OCI-LY3 (cell line): ENCODE measurements at regions not wholly inside any gene's neighbourhood (a gene's known extent, or its start where the extent isn't known, plus 50 kb on each side); places are given as distances from the start of the nearest gene placed in this dataset.

ENCODE experiments used
- H2AFZ ChIP-seq: fragments of 200-600, 300-600 bp; shearing (Covaris generic); 2 replicates; pipeline ENCODE4 v1.6.0; 2014; ENCODE audit warnings: antibody characterized with exemption, low read depth, low read length
- H3K27ac ChIP-seq: fragments of 200-600, 300-600 bp; sonication (generic); 2 replicates; pipeline ENCODE4 v1.5.1; 2014; ENCODE audit warnings: mild to moderate bottlenecking, low read length, moderate library complexity, mixed read lengths
- H3K27me3 ChIP-seq: fragments of 200-600, 300-600 bp; sonication (generic); 2 replicates; pipeline ENCODE4 v1.6.1; 2014; ENCODE audit warnings: low read depth, low read length, mixed read lengths
- H3K36me3 ChIP-seq: fragments of 200-600, 300-600 bp; sonication (generic); replicated peaks from 2 replicates; pipeline ENCODE3; 2014; ENCODE audit warnings: low read depth, low read length, mixed read lengths
- H3K4me1 ChIP-seq: fragments of 300-600, 200-600 bp; sonication (generic); 2 replicates; pipeline ENCODE4 v1.6.1; 2014; ENCODE audit warnings: low read length, mixed read lengths
- H3K4me2 ChIP-seq: fragments of 200-600, 300-600 bp; sonication (generic); 2 replicates; pipeline ENCODE4 v1.6.1; 2014; ENCODE audit warnings: low read length, mixed read lengths
- H3K4me3 ChIP-seq: fragments of 300-600, 200-600 bp; sonication (generic); 2 replicates; pipeline ENCODE4 v1.5.1; 2014; ENCODE audit warnings: antibody characterized with exemption, mild to moderate bottlenecking, low read length, moderate library complexity
- H3K79me2 ChIP-seq: fragments of 300-600, 200-600 bp; shearing (Covaris generic); 2 replicates; pipeline ENCODE4 v1.6.1; 2014; ENCODE audit warnings: mild to moderate bottlenecking, low read length, mixed read lengths
- H3K9ac ChIP-seq: fragments of 300-600, 200-600 bp; shearing (Covaris generic); 2 replicates; pipeline ENCODE4 v1.6.0; 2014; ENCODE audit warnings: mild to moderate bottlenecking, low read length, moderate library complexity
- H3K9me3 ChIP-seq: fragments of 200-600, 300-600 bp; shearing (Covaris generic); 2 replicates; pipeline ENCODE4 v1.6.1; 2014; ENCODE audit warnings: low read length, mixed read lengths; ENCODE audit not compliant: insufficient read depth
- H4K20me1 ChIP-seq: fragments of 200-600, 300-600 bp; sonication (generic); 2 replicates; pipeline ENCODE4 v1.6.1; 2016; ENCODE audit warnings: low read length, mixed read lengths; ENCODE audit not compliant: insufficient read depth
- EZH2phosphoT487 ChIP-seq: fragments of 200-600 bp; shearing (Covaris generic); IDR thresholded peaks from 2 replicates; pipeline ENCODE4 v1.6.1; 2018; ENCODE audit warnings: antibody characterized with exemption, mixed run types, low read depth
- TF ChIP-seq, protein P1 (sequence below): fragments of 200-600, 300-600 bp; sonication (generic); IDR thresholded peaks from 2 replicates; pipeline ENCODE4 v1.5.1; 2014; ENCODE audit warnings: antibody characterized with exemption, low read length, low read depth

DNA sequence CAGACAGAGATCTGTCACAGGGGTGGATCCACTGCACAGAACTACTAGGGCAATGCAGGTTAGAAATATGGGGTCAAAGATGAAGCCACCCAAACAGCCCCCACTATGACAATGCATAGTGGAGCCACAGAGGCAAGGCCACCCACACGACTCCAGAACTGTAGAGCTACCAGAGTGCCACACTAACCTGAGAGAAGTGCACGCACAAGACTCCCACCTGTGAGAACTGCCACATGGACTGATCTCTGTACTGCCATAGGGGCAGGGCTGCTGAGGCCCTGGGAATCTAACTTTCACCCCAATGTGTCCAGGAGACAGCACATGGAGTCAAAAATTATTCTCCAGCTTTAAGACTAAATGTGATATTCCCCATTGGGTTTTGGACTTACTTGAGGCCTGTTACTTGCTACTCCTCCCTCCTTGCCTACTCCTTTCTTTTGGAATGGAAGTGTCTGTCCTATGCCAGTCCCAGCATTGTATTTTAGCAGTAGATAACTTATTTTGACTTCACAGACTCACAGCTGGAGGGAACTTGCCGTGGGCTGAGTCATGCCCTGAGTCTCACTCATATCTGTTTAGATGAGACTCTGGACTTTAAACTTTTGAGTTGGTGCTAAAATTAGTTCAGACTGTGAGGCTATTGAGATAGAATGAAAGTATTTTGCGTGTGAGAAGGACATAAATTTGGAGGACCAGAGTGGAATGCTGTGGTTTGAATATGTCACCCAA is 853.3 kb downstream of the MAT2B start:
- Histone ChIP-seq H3K4me2 (no peak overlapping the region), H3K4me3 (no peak overlapping the region), H3K27me3 (no peaks in the 10 kb centered on the region), H2AFZ (no peak overlapping the region), H3K4me1 (no peaks in the 10 kb centered on the region), H3K9ac (no peak overlapping the region), H3K9me3 (no peaks in the 10 kb centered on the region), H3K36me3 (no peaks in the 10 kb centered on the region), H3K27ac (no peak overlapping the region), H4K20me1 (no peaks in the 10 kb centered on the region), H3K79me2 (no peaks in the 10 kb centered on the region)
- TF ChIP-seq EZH2phosphoT487, result no peak
- TF ChIP-seq, protein P1, sequence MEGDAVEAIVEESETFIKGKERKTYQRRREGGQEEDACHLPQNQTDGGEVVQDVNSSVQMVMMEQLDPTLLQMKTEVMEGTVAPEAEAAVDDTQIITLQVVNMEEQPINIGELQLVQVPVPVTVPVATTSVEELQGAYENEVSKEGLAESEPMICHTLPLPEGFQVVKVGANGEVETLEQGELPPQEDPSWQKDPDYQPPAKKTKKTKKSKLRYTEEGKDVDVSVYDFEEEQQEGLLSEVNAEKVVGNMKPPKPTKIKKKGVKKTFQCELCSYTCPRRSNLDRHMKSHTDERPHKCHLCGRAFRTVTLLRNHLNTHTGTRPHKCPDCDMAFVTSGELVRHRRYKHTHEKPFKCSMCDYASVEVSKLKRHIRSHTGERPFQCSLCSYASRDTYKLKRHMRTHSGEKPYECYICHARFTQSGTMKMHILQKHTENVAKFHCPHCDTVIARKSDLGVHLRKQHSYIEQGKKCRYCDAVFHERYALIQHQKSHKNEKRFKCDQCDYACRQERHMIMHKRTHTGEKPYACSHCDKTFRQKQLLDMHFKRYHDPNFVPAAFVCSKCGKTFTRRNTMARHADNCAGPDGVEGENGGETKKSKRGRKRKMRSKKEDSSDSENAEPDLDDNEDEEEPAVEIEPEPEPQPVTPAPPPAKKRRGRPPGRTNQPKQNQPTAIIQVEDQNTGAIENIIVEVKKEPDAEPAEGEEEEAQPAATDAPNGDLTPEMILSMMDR, result no peak

DNA sequence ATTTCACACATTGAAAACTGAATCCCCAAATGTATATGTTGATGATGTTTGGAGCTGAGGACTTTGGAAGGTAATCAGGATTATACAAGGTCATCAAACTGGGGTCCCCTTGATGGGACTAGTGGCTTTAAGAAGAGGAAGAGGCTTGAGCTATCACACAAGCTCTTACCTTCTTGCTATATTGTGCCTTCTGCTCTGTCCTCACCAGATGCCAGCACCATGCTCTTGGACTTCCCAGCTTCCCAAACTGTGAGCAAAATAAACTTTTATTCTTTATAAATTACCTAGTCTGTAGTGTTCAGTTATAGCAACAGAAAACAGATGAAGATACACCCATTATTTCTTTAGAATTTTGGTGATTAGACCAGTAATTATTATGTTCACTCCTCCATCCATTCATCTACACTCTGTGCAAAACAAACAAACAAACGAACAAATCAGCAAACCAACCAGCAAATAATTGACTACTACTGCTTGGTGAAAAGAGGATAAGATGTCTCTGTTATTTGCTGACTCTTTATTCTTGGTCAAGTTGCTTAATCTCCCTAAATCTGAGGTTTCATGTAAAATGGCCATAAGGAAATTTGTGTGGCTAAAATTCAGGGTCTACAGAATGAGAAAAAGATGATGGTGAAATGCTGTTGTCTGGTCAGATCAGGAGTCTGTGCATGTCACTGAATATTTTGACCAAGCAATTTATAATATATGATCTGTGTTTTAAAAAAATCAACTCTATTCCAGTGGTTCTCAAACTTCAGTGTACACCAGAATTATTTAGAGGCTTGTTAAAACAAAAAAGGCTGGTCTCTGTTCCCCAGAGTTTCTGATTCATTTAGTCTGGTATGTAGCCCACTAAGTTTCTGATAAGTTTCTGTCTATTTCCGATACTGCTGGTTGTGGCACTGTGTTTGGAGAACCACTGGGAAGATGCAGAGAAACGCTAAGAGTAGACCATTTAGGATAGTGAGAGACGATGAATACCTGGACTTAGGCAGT is 854.1 kb downstream of the MAT2B start:
- Histone ChIP-seq H3K9me3 (no peaks in the 10 kb centered on the region), H3K36me3 (no peaks in the 10 kb centered on the region), H3K4me3 (no peak overlapping the region), H3K27ac (no peak overlapping the region), H2AFZ (no peak overlapping the region), H3K4me2 (no peak overlapping the region), H3K4me1 (no peaks in the 10 kb centered on the region), H4K20me1 (no peaks in the 10 kb centered on the region), H3K9ac (no peak overlapping the region), H3K27me3 (no peaks in the 10 kb centered on the region), H3K79me2 (no peaks in the 10 kb centered on the region)
- no peak for TF ChIP-seq EZH2phosphoT487
- TF ChIP-seq, protein P1, result no peak

DNA sequence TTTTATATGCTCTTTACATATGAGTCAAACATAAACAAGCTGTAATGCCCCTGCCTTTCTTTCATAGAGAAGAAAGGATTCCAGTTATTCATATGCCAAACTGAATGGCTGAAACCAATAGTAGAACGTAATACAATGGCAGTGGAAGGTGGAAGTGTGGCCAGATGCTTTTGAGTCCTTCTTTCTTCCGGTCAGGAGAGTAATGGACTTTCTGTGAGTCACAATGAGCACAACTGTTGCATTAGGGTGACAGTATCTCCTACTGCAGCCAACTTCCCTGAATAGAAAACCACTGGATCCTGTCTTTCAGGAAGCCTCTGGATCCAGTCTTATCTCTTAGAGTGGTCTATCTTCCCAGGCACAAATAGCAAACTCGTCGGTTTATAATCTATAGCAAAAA is 855.2 kb downstream of the MAT2B start:
- Histone ChIP-seq H3K27ac (no peak overlapping the region), H3K4me1 (no peaks in the 10 kb centered on the region), H3K9ac (no peak overlapping the region), H3K4me2 (no peak overlapping the region), H3K4me3 (no peak overlapping the region), H3K27me3 (no peaks in the 10 kb centered on the region), H2AFZ (no peak overlapping the region), H4K20me1 (no peaks in the 10 kb centered on the region), H3K36me3 (no peaks in the 10 kb centered on the region), H3K79me2 (no peaks in the 10 kb centered on the region), H3K9me3 (no peaks in the 10 kb centered on the region)
- TF ChIP-seq, protein P1, result no peak
- TF ChIP-seq EZH2phosphoT487, result no peak

DNA sequence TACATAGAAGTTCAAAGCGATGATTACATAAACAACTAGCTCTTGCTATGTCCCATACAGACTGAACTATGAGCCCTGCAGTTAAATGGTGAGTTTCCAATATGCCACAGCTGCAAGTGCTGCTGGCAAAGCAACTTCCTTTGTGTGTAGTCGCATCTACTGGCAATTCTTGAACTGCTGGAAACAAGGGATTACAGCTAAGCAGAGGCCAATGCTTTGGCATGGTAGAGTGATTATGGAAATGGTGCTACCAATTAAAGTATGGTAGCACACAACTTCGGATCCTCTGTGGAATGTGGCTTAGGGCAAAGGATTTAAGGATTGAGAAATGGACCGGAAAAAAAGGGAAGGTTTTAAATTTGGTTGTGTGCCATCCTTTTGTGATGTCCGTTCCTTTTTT is 856.6 kb downstream of the MAT2B start:
- Histone ChIP-seq H3K4me1 (no peaks in the 10 kb centered on the region), H3K4me2 (no peak overlapping the region), H2AFZ (no peak overlapping the region), H3K9me3 (no peaks in the 10 kb centered on the region), H3K27me3 (no peaks in the 10 kb centered on the region), H3K9ac (no peak overlapping the region), H3K79me2 (no peaks in the 10 kb centered on the region), H3K4me3 (no peak overlapping the region), H3K27ac (no peak overlapping the region), H3K36me3 (no peaks in the 10 kb centered on the region), H4K20me1 (no peaks in the 10 kb centered on the region)
- TF ChIP-seq EZH2phosphoT487, result no peak
- TF ChIP-seq, protein P1, result no peak
